ENCODE measurements at regions not wholly inside any gene's neighbourhood (a gene's known extent, or its start where the extent isn't known, plus 50 kb on each side); places are given as distances from the start of the nearest gene placed in this dataset.

GRCh38 chr11:93248602-93249001 is 50.8 kb upstream of the SLC36A4 start:
- POLR2A ChIA-PET (ENCODE audit: unreplicated experiment): no interaction called here
- intact Hi-C loops (cut with micrococcal nuclease; ENCODE audit: unreplicated experiment): no loop called here
- CTCF ChIA-PET: no interaction called here

GRCh38 chr11:93249459-93250220 is 51.8 kb upstream of the SLC36A4 start:
- no peak for TF ChIP-seq EZH2 (IDR thresholded peaks at IDR 0.05; ENCODE audit: low read depth)
- no peak for TF ChIP-seq CTCF (conservative IDR thresholded peaks at IDR 0.05)
- H3K4me3 ChIP-seq: no peak overlapping the region
- H4K20me1 ChIP-seq (ENCODE audit: insufficient read depth): no peaks in the 10 kb centered on the region
- H3K9me3 ChIP-seq (ENCODE audit: insufficient read depth, low read depth): no peaks in the 10 kb centered on the region
- H3K36me3 ChIP-seq (ENCODE audit: low read depth): no peaks in the 10 kb centered on the region
- POLR2A ChIA-PET (ENCODE audit: unreplicated experiment): no interaction called here
- no peak overlapping the region for H3K4me2 ChIP-seq
- no peak overlapping the region for H2AFZ ChIP-seq
- H3K4me1 ChIP-seq (replicated peaks; ENCODE audit: insufficient read depth): no peaks in the 10 kb centered on the region
- H3K27ac ChIP-seq: no peak overlapping the region
- H3K27me3 ChIP-seq (ENCODE audit: insufficient read depth, low read depth): no peaks in the 10 kb centered on the region
- H3K79me2 ChIP-seq (ENCODE audit: low read depth): no peaks in the 10 kb centered on the region
- no peaks in the 10 kb centered on the region; the same call in 1 of the 2 replicates for H3K9me2 ChIP-seq (ENCODE audit: insufficient read depth)
- H3F3A ChIP-seq (ENCODE audit: insufficient read depth, low read depth): no peaks in the 10 kb centered on the region
- no TSS peak for BruUV-seq (replicated peaks)
- CTCF ChIA-PET: no interaction called here
- no peak for DNase-seq
- intact Hi-C loops (cut with micrococcal nuclease; ENCODE audit: unreplicated experiment): no loop called here

More at GRCh38 chr11:93248602-93249001, 50.8 kb upstream of the SLC36A4 start:
- Histone ChIP-seq H3K9me3 (ENCODE audit: insufficient read depth, low read depth) (no peaks in the 10 kb centered on the region), H3K27me3 (ENCODE audit: insufficient read depth, low read depth) (no peaks in the 10 kb centered on the region), H3K4me2 (no peak overlapping the region), H3K36me3 (ENCODE audit: low read depth) (no peaks in the 10 kb centered on the region), H3K9me2 (ENCODE audit: insufficient read depth) (no peaks in the 10 kb centered on the region; the same call in 1 of the 2 replicates), H3K79me2 (ENCODE audit: low read depth) (no peaks in the 10 kb centered on the region), H3K27ac (no peak overlapping the region), H2AFZ (no peak overlapping the region), H4K20me1 (ENCODE audit: insufficient read depth) (no peaks in the 10 kb centered on the region), H3K4me1 (replicated peaks; ENCODE audit: insufficient read depth) (no peaks in the 10 kb centered on the region), H3F3A (ENCODE audit: insufficient read depth, low read depth) (no peaks in the 10 kb centered on the region), H3K4me3 (no peak overlapping the region)
- no peak for DNase-seq
- peak; percentile 58; the same call in 1 of the 2 replicates for TF ChIP-seq CTCF (conservative IDR thresholded peaks at IDR 0.05)
- TF ChIP-seq EZH2 (IDR thresholded peaks at IDR 0.05; ENCODE audit: low read depth): no peak
- no TSS peak for BruUV-seq (replicated peaks)

GRCh38 chr11:93250326-93250725 is 52.5 kb upstream of the SLC36A4 start:
- Histone ChIP-seq H3K79me2 (ENCODE audit: low read depth) (no peaks in the 10 kb centered on the region), H3K9me2 (ENCODE audit: insufficient read depth) (no peaks in the 10 kb centered on the region; the same call in 1 of the 2 replicates), H3K4me1 (replicated peaks; ENCODE audit: insufficient read depth) (no peaks in the 10 kb centered on the region), H3K9me3 (ENCODE audit: insufficient read depth, low read depth) (no peaks in the 10 kb centered on the region), H3K27ac (no peak overlapping the region), H2AFZ (no peak overlapping the region), H3K36me3 (ENCODE audit: low read depth) (no peaks in the 10 kb centered on the region), H3F3A (ENCODE audit: insufficient read depth, low read depth) (no peaks in the 10 kb centered on the region), H4K20me1 (ENCODE audit: insufficient read depth) (no peaks in the 10 kb centered on the region), H3K4me3 (no peak overlapping the region), H3K27me3 (ENCODE audit: insufficient read depth, low read depth) (no peaks in the 10 kb centered on the region), H3K4me2 (no peak overlapping the region)
- ChIA-PET POLR2A (ENCODE audit: unreplicated experiment) (no interaction called here), CTCF (no interaction called here)
- intact Hi-C loops (cut with micrococcal nuclease; ENCODE audit: unreplicated experiment): no loop called here
- no peak for DNase-seq
- BruUV-seq (replicated peaks): no TSS peak
- TF ChIP-seq CTCF (conservative IDR thresholded peaks at IDR 0.05) (no peak), EZH2 (IDR thresholded peaks at IDR 0.05; ENCODE audit: low read depth) (no peak)

All from PC-9 (cell line).